ENCODE measurements at regions not wholly inside any gene's neighbourhood (a gene's known extent, or its start where the extent isn't known, plus 50 kb on each side); places are given as distances from the start of the nearest gene placed in this dataset.

GRCh38 chr5:77937015-77937908, 161.1 kb upstream of the TBCA start:
- TF ChIP-seq CTCF (IDR thresholded peaks at IDR 0.05; ENCODE audit: low read depth, low read length) (no peak), POLR2A (IDR thresholded peaks at IDR 0.05; ENCODE audit: extremely low read depth, insufficient read length) (no peak)

Measured in NB4 (cell line).